ENCODE measurements at regions not wholly inside any gene's neighbourhood (a gene's known extent, or its start where the extent isn't known, plus 50 kb on each side); places are given as distances from the start of the nearest gene placed in this dataset.
"Not testable (repeated sequence)": the region's sequence is repeated elsewhere in the genome, so short reads cannot be mapped to it uniquely, and the experiment has no call there.

- no peaks in the 10 kb centered on the region for H3K4me1 ChIP-seq (ENCODE audit: control insufficient read depth, insufficient read depth, low read length, poor library complexity, severe bottlenecking)
- H3K4me3 Mint-ChIP-seq, result no peak overlapping the region
- ATAC-seq (ENCODE audit: low read depth in 2 of 2), result no peak
- H3K9me3 Mint-ChIP-seq, result peaks cover 0 to 3% (median 0%) of the 10 kb centered on the region in 7 donors
- no peaks in the 10 kb centered on the region for H3K36me3 ChIP-seq (ENCODE audit: control insufficient read depth, insufficient read depth, low read length)
- no peaks in the 10 kb centered on the region for H3K36me3 Mint-ChIP-seq
- no peak overlapping the region for H3K27ac Mint-ChIP-seq
- H3K4me3 ChIP-seq (ENCODE audit: low read depth, low read length), result no peak overlapping the region
- peaks cover 25% of the 10 kb centered on the region for H3K27me3 Mint-ChIP-seq
- H3K9me3 ChIP-seq (ENCODE audit: control insufficient read depth in 2 of 2, low read length in 2 of 2), result no peaks in the 10 kb centered on the region
- H3K4me1 Mint-ChIP-seq, result peaks cover 0 to 9% (median 2%) of the 10 kb centered on the region in 4 donors
- H3K27ac ChIP-seq (ENCODE audit: insufficient read depth, low read length, poor library complexity, severe bottlenecking), result no peak overlapping the region
- DNase-seq, result no peak
- H3K27me3 ChIP-seq (ENCODE audit: control insufficient read depth, insufficient read depth, low read length), result peaks cover 15% of the 10 kb centered on the region
Observed at GRCh38 chr6:28607990-28608389, 82.3 kb downstream of the GPX5 start.

GRCh38 chr6:28609672-28610071 is 84.0 kb downstream of the GPX5 start:
- DNase-seq, result no peak
- no peaks in the 10 kb centered on the region for H3K9me3 ChIP-seq (ENCODE audit: control insufficient read depth in 2 of 2, low read length in 2 of 2)
- H3K4me3 Mint-ChIP-seq, result no peak overlapping the region

GRCh38 chr6:28615616-28615954 is 89.9 kb downstream of the GPX5 start:
- H3K4me1 Mint-ChIP-seq, result no peaks in the 10 kb centered on the region
- H3K36me3 ChIP-seq (ENCODE audit: control insufficient read depth, insufficient read depth, low read length), result no peaks in the 10 kb centered on the region
- H3K9me3 Mint-ChIP-seq, result peaks cover 0 to 6% (median under 1%) of the 10 kb centered on the region in 7 donors
- H3K27me3 ChIP-seq (ENCODE audit: control insufficient read depth, insufficient read depth, low read length), result peaks cover 12% of the 10 kb centered on the region
- H3K27ac ChIP-seq (ENCODE audit: insufficient read depth, low read length, poor library complexity, severe bottlenecking), result no peak overlapping the region
- no peak overlapping the region for H3K4me3 ChIP-seq (ENCODE audit: low read depth, low read length)
- DNase-seq (no peak), ATAC-seq (ENCODE audit: low read depth in 2 of 2) (no peak)
- H3K9me3 ChIP-seq (ENCODE audit: control insufficient read depth in 2 of 2, low read length in 2 of 2), result no peaks in the 10 kb centered on the region
- no peak overlapping the region for H3K4me3 Mint-ChIP-seq
- H3K27ac Mint-ChIP-seq, result no peak overlapping the region
- H3K4me1 ChIP-seq (ENCODE audit: control insufficient read depth, insufficient read depth, low read length, poor library complexity, severe bottlenecking), result no peaks in the 10 kb centered on the region
- peaks cover 25% of the 10 kb centered on the region for H3K27me3 Mint-ChIP-seq
- H3K36me3 Mint-ChIP-seq, result no peaks in the 10 kb centered on the region

More at GRCh38 chr6:28609672-28610071, 84.0 kb downstream of the GPX5 start:
- no peak for ATAC-seq (ENCODE audit: low read depth in 2 of 2)
- Histone ChIP-seq H3K4me3 (ENCODE audit: low read depth, low read length) (no peak overlapping the region), H3K4me1 (ENCODE audit: control insufficient read depth, insufficient read depth, low read length, poor library complexity, severe bottlenecking) (no peaks in the 10 kb centered on the region), H3K27me3 (ENCODE audit: control insufficient read depth, insufficient read depth, low read length) (peaks cover 20% of the 10 kb centered on the region), H3K27ac (ENCODE audit: insufficient read depth, low read length, poor library complexity, severe bottlenecking) (no peak overlapping the region), H3K36me3 (ENCODE audit: control insufficient read depth, insufficient read depth, low read length) (no peaks in the 10 kb centered on the region)
- peaks cover 0 to 3% (median 0%) of the 10 kb centered on the region in 7 donors for H3K9me3 Mint-ChIP-seq
- peaks cover 32% of the 10 kb centered on the region for H3K27me3 Mint-ChIP-seq
- H3K36me3 Mint-ChIP-seq, result no peaks in the 10 kb centered on the region
- H3K27ac Mint-ChIP-seq, result no peak overlapping the region
- peaks cover 0 to 9% (median 2%) of the 10 kb centered on the region in 4 donors for H3K4me1 Mint-ChIP-seq

- Histone ChIP-seq H3K4me3 (ENCODE audit: low read depth, low read length) (no peak overlapping the region), H3K4me1 (ENCODE audit: control insufficient read depth, insufficient read depth, low read length, poor library complexity, severe bottlenecking) (no peaks in the 10 kb centered on the region), H3K9me3 (ENCODE audit: control insufficient read depth in 2 of 2, low read length in 2 of 2) (no peaks in the 10 kb centered on the region), H3K27me3 (ENCODE audit: control insufficient read depth, insufficient read depth, low read length) (peaks cover 9% of the 10 kb centered on the region), H3K36me3 (ENCODE audit: control insufficient read depth, insufficient read depth, low read length) (no peaks in the 10 kb centered on the region), H3K27ac (ENCODE audit: insufficient read depth, low read length, poor library complexity, severe bottlenecking) (no peak overlapping the region)
- H3K36me3 Mint-ChIP-seq, result no peaks in the 10 kb centered on the region
- peaks cover 0 to 6% (median 2%) of the 10 kb centered on the region in 7 donors for H3K9me3 Mint-ChIP-seq
- peaks cover 29% of the 10 kb centered on the region for H3K27me3 Mint-ChIP-seq
- DNase-seq (no peak), ATAC-seq (ENCODE audit: low read depth in 2 of 2) (no peak)
- no peaks in the 10 kb centered on the region for H3K4me1 Mint-ChIP-seq
- H3K4me3 Mint-ChIP-seq, result no peak overlapping the region
- no peak overlapping the region for H3K27ac Mint-ChIP-seq
Observed at GRCh38 chr6:28615955-28616747, 90.5 kb downstream of the GPX5 start.

- no peaks in the 10 kb centered on the region for H3K4me1 ChIP-seq (ENCODE audit: control insufficient read depth, insufficient read depth, low read length, poor library complexity, severe bottlenecking)
- DNase-seq, result no peak
- H3K27ac Mint-ChIP-seq, result no peak overlapping the region
- H3K9me3 Mint-ChIP-seq, result peaks cover 0 to 6% (median 3%) of the 10 kb centered on the region in 7 donors
- H3K27me3 Mint-ChIP-seq, result peaks cover 26% of the 10 kb centered on the region
- no peak for ATAC-seq (ENCODE audit: low read depth in 2 of 2)
- H3K36me3 Mint-ChIP-seq, result peaks cover 3% of the 10 kb centered on the region
- no peak overlapping the region for H3K27ac ChIP-seq (ENCODE audit: insufficient read depth, low read length, poor library complexity, severe bottlenecking)
- H3K4me3 ChIP-seq (ENCODE audit: low read depth, low read length), result no peak overlapping the region
- H3K4me3 Mint-ChIP-seq, result no peak overlapping the region
- no peaks in the 10 kb centered on the region for H3K4me1 Mint-ChIP-seq
- H3K36me3 ChIP-seq (ENCODE audit: control insufficient read depth, insufficient read depth, low read length), result no peaks in the 10 kb centered on the region
- no peaks in the 10 kb centered on the region for H3K9me3 ChIP-seq (ENCODE audit: control insufficient read depth in 2 of 2, low read length in 2 of 2)
- H3K27me3 ChIP-seq (ENCODE audit: control insufficient read depth, insufficient read depth, low read length), result peaks cover 5% of the 10 kb centered on the region
Observed at GRCh38 chr6:28618898-28619555, 93.3 kb downstream of the GPX5 start.

GRCh38 chr6:28621268-28621667 is 95.6 kb downstream of the GPX5 start:
- H3K9me3 Mint-ChIP-seq; ATAC-seq (ENCODE audit: low read depth in 2 of 2); H3K4me1 Mint-ChIP-seq; DNase-seq; H3K36me3 Mint-ChIP-seq; H3K9me3 ChIP-seq (ENCODE audit: control insufficient read depth in 2 of 2, low read length in 2 of 2); H3K27me3 ChIP-seq (ENCODE audit: control insufficient read depth, insufficient read depth, low read length); H3K27ac Mint-ChIP-seq; H3K4me3 ChIP-seq (ENCODE audit: low read depth, low read length); H3K36me3 ChIP-seq (ENCODE audit: control insufficient read depth, insufficient read depth, low read length); H3K4me1 ChIP-seq (ENCODE audit: control insufficient read depth, insufficient read depth, low read length, poor library complexity, severe bottlenecking); H3K4me3 Mint-ChIP-seq; H3K27ac ChIP-seq (ENCODE audit: insufficient read depth, low read length, poor library complexity, severe bottlenecking): not testable (repeated sequence)
- peaks cover 17% of the 10 kb centered on the region for H3K27me3 Mint-ChIP-seq

- not testable (repeated sequence) for H3K36me3 Mint-ChIP-seq; H3K36me3 ChIP-seq (ENCODE audit: control insufficient read depth, insufficient read depth, low read length); H3K27me3 ChIP-seq (ENCODE audit: control insufficient read depth, insufficient read depth, low read length); H3K4me1 ChIP-seq (ENCODE audit: control insufficient read depth, insufficient read depth, low read length, poor library complexity, severe bottlenecking); ATAC-seq (ENCODE audit: low read depth in 2 of 2); H3K4me1 Mint-ChIP-seq; H3K27ac ChIP-seq (ENCODE audit: insufficient read depth, low read length, poor library complexity, severe bottlenecking); H3K27me3 Mint-ChIP-seq; H3K4me3 Mint-ChIP-seq; H3K4me3 ChIP-seq (ENCODE audit: low read depth, low read length); DNase-seq; H3K9me3 ChIP-seq (ENCODE audit: control insufficient read depth in 2 of 2, low read length in 2 of 2); H3K27ac Mint-ChIP-seq
- H3K9me3 Mint-ChIP-seq, result peaks cover 2 to 12% (median 6%) of the 10 kb centered on the region in 7 donors
Observed at GRCh38 chr6:28623242-28623641, 97.6 kb downstream of the GPX5 start.

- not testable (repeated sequence) for H3K27ac Mint-ChIP-seq; H3K4me3 Mint-ChIP-seq; ATAC-seq (ENCODE audit: low read depth in 2 of 2)
Observed at GRCh38 chr6:28626386-28626785, 100.7 kb downstream of the GPX5 start.

More at GRCh38 chr6:28626386-28626785, 100.7 kb downstream of the GPX5 start:
- not testable (repeated sequence) for H3K27me3 Mint-ChIP-seq; H3K36me3 Mint-ChIP-seq; H3K36me3 ChIP-seq (ENCODE audit: control insufficient read depth, insufficient read depth, low read length); H3K4me1 Mint-ChIP-seq; H3K9me3 ChIP-seq (ENCODE audit: control insufficient read depth in 2 of 2, low read length in 2 of 2); H3K27me3 ChIP-seq (ENCODE audit: control insufficient read depth, insufficient read depth, low read length); H3K4me1 ChIP-seq (ENCODE audit: control insufficient read depth, insufficient read depth, low read length, poor library complexity, severe bottlenecking); H3K27ac ChIP-seq (ENCODE audit: insufficient read depth, low read length, poor library complexity, severe bottlenecking); DNase-seq; H3K9me3 Mint-ChIP-seq; H3K4me3 ChIP-seq (ENCODE audit: low read depth, low read length)

Measured in CD4-positive, CD25-positive, alpha-beta regulatory T cell (primary cell).